B cell (primary cell): ENCODE measurements at regions not wholly inside any gene's neighbourhood (a gene's known extent, or its start where the extent isn't known, plus 50 kb on each side); places are given as distances from the start of the nearest gene placed in this dataset.

ENCODE experiments used
- EZH2 ChIP-seq: IDR thresholded peaks from 2 replicates; pipeline ENCODE4 v1.6.1; 2012; ENCODE audit warnings: borderline replicate concordance, low read depth, mild to moderate bottlenecking, moderate library complexity, low read length; ENCODE audit not compliant: insufficient read depth, poor library complexity, severe bottlenecking
- TF ChIP-seq, protein P1 (sequence below): fragments of 200-600 bp; IDR thresholded peaks from one replicate; pipeline ENCODE4 v1.8.0; 2022; ENCODE audit warnings: antibody characterized with exemption, mild to moderate bottlenecking

- TF ChIP-seq, protein P1, sequence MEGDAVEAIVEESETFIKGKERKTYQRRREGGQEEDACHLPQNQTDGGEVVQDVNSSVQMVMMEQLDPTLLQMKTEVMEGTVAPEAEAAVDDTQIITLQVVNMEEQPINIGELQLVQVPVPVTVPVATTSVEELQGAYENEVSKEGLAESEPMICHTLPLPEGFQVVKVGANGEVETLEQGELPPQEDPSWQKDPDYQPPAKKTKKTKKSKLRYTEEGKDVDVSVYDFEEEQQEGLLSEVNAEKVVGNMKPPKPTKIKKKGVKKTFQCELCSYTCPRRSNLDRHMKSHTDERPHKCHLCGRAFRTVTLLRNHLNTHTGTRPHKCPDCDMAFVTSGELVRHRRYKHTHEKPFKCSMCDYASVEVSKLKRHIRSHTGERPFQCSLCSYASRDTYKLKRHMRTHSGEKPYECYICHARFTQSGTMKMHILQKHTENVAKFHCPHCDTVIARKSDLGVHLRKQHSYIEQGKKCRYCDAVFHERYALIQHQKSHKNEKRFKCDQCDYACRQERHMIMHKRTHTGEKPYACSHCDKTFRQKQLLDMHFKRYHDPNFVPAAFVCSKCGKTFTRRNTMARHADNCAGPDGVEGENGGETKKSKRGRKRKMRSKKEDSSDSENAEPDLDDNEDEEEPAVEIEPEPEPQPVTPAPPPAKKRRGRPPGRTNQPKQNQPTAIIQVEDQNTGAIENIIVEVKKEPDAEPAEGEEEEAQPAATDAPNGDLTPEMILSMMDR = no peak
- no peak for TF ChIP-seq EZH2
These were observed 223.4 kb upstream of the ZBED5 start for GRCh38 chr11:11081288-11081687.
